ENCODE measurements at regions not wholly inside any gene's neighbourhood (a gene's known extent, or its start where the extent isn't known, plus 50 kb on each side); places are given as distances from the start of the nearest gene placed in this dataset.
A peak's percentile ranks its signal among the peaks of the same experiment; 100 is the strongest.

- TF ChIP-seq MAX (IDR thresholded peaks at IDR 0.05) (peak; percentile 63), EZH2 (IDR thresholded peaks at IDR 0.05; ENCODE audit: low read depth, low read length, severe bottlenecking) (no peak), TEAD4 (IDR thresholded peaks at IDR 0.05; ENCODE audit: low read depth, low read length) (0 out of 2 replicates have a peak, but pooled peaks have one; percentile 3), YY1 (IDR thresholded peaks at IDR 0.05; ENCODE audit: low read depth, low read length) (peak; percentile 8; the same call in 1 of the 2 replicates), NANOG (IDR thresholded peaks at IDR 0.05; ENCODE audit: insufficient read depth, low read depth, low read length, poor library complexity, severe bottlenecking) (no peak), TCF12 (IDR thresholded peaks at IDR 0.05; ENCODE audit: low read depth, low read length) (peak; percentile 88), RFX5 (IDR thresholded peaks at IDR 0.05; ENCODE audit: borderline replicate concordance, low read depth, low read length) (no peak)
Observed at GRCh38 chr13:26971990-26972887, 199.4 kb downstream of the USP12 start (continued).

Data from H1 (cell line).